K562 (cell line): ENCODE measurements at regions not wholly inside any gene's neighbourhood (a gene's known extent, or its start where the extent isn't known, plus 50 kb on each side); places are given as distances from the start of the nearest gene placed in this dataset.
A peak's percentile ranks its signal among the peaks of the same experiment; 100 is the strongest.

Experiments
- ATAC-seq: fragments of 200-7000 bp; cut with Tn5 transposase; 3 replicates; pipeline ENCODE4 v1.9.1; 2020; ENCODE audit warnings: moderate library complexity
- BruUV-seq: library from RNA; stranded (reverse); fragments of 400-500 nt; replicated peaks from 2 replicates; lab custom pipeline; 2021; lab: Mats Ljungman, UMichigan
- CTCF ChIA-PET: fragments of 300-600 bp; formaldehyde crosslinking; extraction: SDS; loops from one replicate; lab custom pipeline; 2021; ENCODE audit warnings: low intra/inter-chr PET ratio; lab: Yijun Ruan, JAX
- POLR2A ChIA-PET: fragments of 300-600, 350-650 bp; sonication (Branson Sonifier 250); formaldehyde crosslinking; extraction: SDS; loops from one replicate; lab custom pipeline; 2021; ENCODE audit warnings: antibody characterized with exemption, inconsistent platforms; lab: Yijun Ruan, JAX
- DNase-seq, 4 experiments: peaks; one replicate each; pipeline versions ENCODE4 v3.0.0 to v3.0.0-alpha.2; 2011 to 2018; ENCODE audit warnings: low spot score in 3 of 4, mixed read lengths in 3 of 4; ENCODE audit errors: extremely low read depth in 1 of 4
- FAIRE-seq: peaks from 2 replicates; lab custom pipeline; 2011; peaks lifted over from hg19 to GRCh38; lab: Jason Lieb, UNC
- H2AFZ ChIP-seq: 2 replicates; pipeline ENCODE4 v1.6.0; 2011; ENCODE audit warnings: low read depth, low read length, control low read depth, inconsistent platforms
- H3K27ac ChIP-seq: fragments of 200-600 bp; 3 replicates; pipeline ENCODE4 v1.8.0; 2011; ENCODE audit warnings: low read depth, mild to moderate bottlenecking, control low read depth, inconsistent platforms, low read length, moderate library complexity, mixed read lengths; ENCODE audit errors: extremely low read depth
- H3K27me3 ChIP-seq, 2 experiments: fragments of 300-600 bp in 1 of 2; 2 replicates in 1 of 2; 3 replicates in 1 of 2; pipeline versions ENCODE4 v1.6.0 to v1.8.0; 2011; ENCODE audit warnings: inconsistent platforms in 2 of 2, low read length in 2 of 2, mild to moderate bottlenecking in 1 of 2, mixed read lengths in 1 of 2, moderate library complexity in 1 of 2; ENCODE audit not compliant: control insufficient read depth in 2 of 2, insufficient read depth in 2 of 2
- H3K36me3 ChIP-seq: fragments of 300-600 bp; 3 replicates; pipeline ENCODE4 v1.8.0; 2011; ENCODE audit warnings: mild to moderate bottlenecking, low read length, inconsistent platforms; ENCODE audit not compliant: control insufficient read depth, insufficient read depth
- H3K4me1 ChIP-seq, 2 experiments: fragments of 200-600 bp in 1 of 2; replicated peaks in 1 of 2; 2 replicates in 1 of 2; 3 replicates in 1 of 2; pipeline versions ENCODE4 v1.5.1 to v1.8.0; 2011; ENCODE audit warnings: inconsistent platforms in 2 of 2, low read length in 2 of 2, mild to moderate bottlenecking in 1 of 2, mixed read lengths in 1 of 2, moderate library complexity in 1 of 2; ENCODE audit not compliant: control insufficient read depth in 2 of 2, insufficient read depth in 2 of 2
- H3K4me2 ChIP-seq: 2 replicates; pipeline ENCODE4 v1.6.1; 2011; ENCODE audit warnings: low read length, control low read depth, inconsistent platforms, mixed read lengths; ENCODE audit not compliant: insufficient read depth
- H3K4me3 ChIP-seq: fragments of 200-600 bp; sonication (generic), shearing (Covaris generic); 2 replicates; pipeline ENCODE4 v1.5.1; 2016; ENCODE audit warnings: control low read depth, inconsistent platforms
- H3K79me2 ChIP-seq: fragments of 200-600 bp; 3 replicates; pipeline ENCODE4 v1.8.0; 2011; ENCODE audit warnings: low read length, inconsistent platforms; ENCODE audit not compliant: control insufficient read depth, insufficient read depth
- H3K9ac ChIP-seq, 2 experiments: 2 replicates each; pipeline versions ENCODE4 v1.6.0 to v1.6.1; 2011; ENCODE audit warnings: low read depth in 2 of 2, low read length in 2 of 2, control low read depth in 1 of 2, inconsistent platforms in 1 of 2, mild to moderate bottlenecking in 1 of 2, mixed read lengths in 1 of 2; ENCODE audit not compliant: insufficient read depth in 1 of 2
- H3K9me1 ChIP-seq: one replicate; pipeline ENCODE4 v1.6.0; 2011; ENCODE audit warnings: inconsistent platforms, mild to moderate bottlenecking, low read length, moderate library complexity; ENCODE audit not compliant: control insufficient read depth, insufficient read depth
- H3K9me3 ChIP-seq: replicated peaks from 2 replicates; pipeline ENCODE4 v1.5.1; 2011; ENCODE audit warnings: low read depth, low read length, inconsistent platforms; ENCODE audit not compliant: control insufficient read depth, insufficient read depth
- H4K20me1 ChIP-seq: replicated peaks from 2 replicates; pipeline ENCODE4 v1.6.1; 2011; ENCODE audit warnings: low read length, inconsistent platforms, mixed read lengths; ENCODE audit not compliant: control insufficient read depth, insufficient read depth
- HMG20A ChIP-seq: fragments of 450-650 bp; formaldehyde crosslinking; conservative IDR thresholded peaks from 2 replicates; pipeline ENCODE4 v1.4.0; 2020; ENCODE audit warnings: mild to moderate bottlenecking, mixed read lengths
- NBN ChIP-seq: fragments of 450-650 bp; IDR thresholded peaks from 2 replicates; pipeline ENCODE4 v1.6.1; 2016; ENCODE audit warnings: low read depth, mild to moderate bottlenecking
- NFXL1 ChIP-seq: fragments of 450-650 bp; formaldehyde crosslinking; IDR thresholded peaks from 2 replicates; pipeline ENCODE4 v1.4.0; 2021; ENCODE audit warnings: mild to moderate bottlenecking
- RHOXF2B ChIP-seq: fragments of 250-450 bp; sonication (Bioruptor Pico); conservative IDR thresholded peaks from 2 replicates; pipeline ENCODE4 v1.5.1; 2021
- ZBTB33 ChIP-seq: sonication (generic); formaldehyde crosslinking; IDR thresholded peaks from 2 replicates; pipeline ENCODE4 v1.8.1; 2023; ENCODE audit warnings: mild to moderate bottlenecking, missing genetic modification reagents
- ZNF253 ChIP-seq: fragments of 250-450 bp; sonication (Bioruptor Pico); conservative IDR thresholded peaks from 2 replicates; pipeline ENCODE4 v1.6.1; 2021; ENCODE audit warnings: mild to moderate bottlenecking
- WGBS: fragments of 100-300 bp; shearing (Covaris generic); methylation state at CpG from one replicate; pipeline ENCODE4 v1.1.6; 2016; ENCODE audit warnings: low coverage, mixed read lengths; ENCODE audit not compliant: insufficient coverage; ENCODE audit errors: missing lambda C conversion rate; 5-methylcytosine and 5-hydroxymethylcytosine counted together
- in situ Hi-C: fragments of 300-500 bp; cut with MboI; formaldehyde crosslinking; loops from 4 replicates; pipeline ENCODE4 v1.15.0; 2018; ENCODE audit warnings: inconsistent platforms, mixed read lengths
- intact Hi-C: fragments of 100-400 bp; cut with micrococcal nuclease; formaldehyde crosslinking; loops from 2 replicates; pipeline ENCODE4 v1.14.2; 2022
- TF ChIP-seq, protein P1 (sequence below): fragments of 250-450 bp; sonication (Bioruptor Pico); IDR thresholded peaks from 2 replicates; pipeline ENCODE4 v1.6.1; 2021; ENCODE audit warnings: mild to moderate bottlenecking

GRCh38 chr1:67632356-67632755 lies 52.6 kb upstream of the GADD45A start (continued):
- TF ChIP-seq HMG20A (CRISPR knock-in tag), result no peak
- TF ChIP-seq, protein P1, sequence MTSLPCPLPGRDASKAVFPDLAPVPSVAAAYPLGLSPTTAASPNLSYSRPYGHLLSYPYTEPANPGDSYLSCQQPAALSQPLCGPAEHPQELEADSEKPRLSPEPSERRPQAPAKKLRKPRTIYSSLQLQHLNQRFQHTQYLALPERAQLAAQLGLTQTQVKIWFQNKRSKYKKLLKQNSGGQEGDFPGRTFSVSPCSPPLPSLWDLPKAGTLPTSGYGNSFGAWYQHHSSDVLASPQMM, result no peak
- no peak for TF ChIP-seq RHOXF2B (CRISPR knock-in tag)
- TF ChIP-seq NBN, result no peak
- no peak for TF ChIP-seq ZBTB33 (CRISPR knock-in tag)
- no peak for TF ChIP-seq ZNF253 (CRISPR knock-in tag)

- no peak for FAIRE-seq
- Histone ChIP-seq H3K9me3 (no peaks in the 10 kb centered on the region), H3K27ac (no peak overlapping the region), H3K4me2 (no peak overlapping the region), H3K9me1 (no peaks in the 10 kb centered on the region), H3K79me2 (no peaks in the 10 kb centered on the region), H3K4me1 (peaks cover 0 to 2% of the 10 kb centered on the region in 2 experiments; a peak in 3 of 5 replicates), H3K4me3 (no peak overlapping the region), H2AFZ (peak overlapping the region; percentile 44; the same call in 1 of the 2 replicates), H4K20me1 (no peaks in the 10 kb centered on the region), H3K27me3 (no peaks in the 10 kb centered on the region), H3K9ac (peak overlapping the region in 1 of 2 experiments; percentile 3; a peak in 1 of 4 replicates), H3K36me3 (no peaks in the 10 kb centered on the region)
- POLR2A ChIA-PET, result no interaction called here
- no peak for TF ChIP-seq NFXL1 (CRISPR knock-in tag)
- 54% methylated on average over 10 of the region's 10 CpGs for WGBS
- DNase-seq, result no peak
- intact Hi-C loops, result no loop called here
- ATAC-seq, result no peak
- no TSS peak for BruUV-seq
- CTCF ChIA-PET, result no interaction called here
- in situ Hi-C loops, result no loop called here
Measured at GRCh38 chr1:67632811-67633655, 52.0 kb upstream of the GADD45A start.
